Common myeloid progenitor, CD34-positive (primary cell): ENCODE measurements at regions not wholly inside any gene's neighbourhood (a gene's known extent, or its start where the extent isn't known, plus 50 kb on each side); places are given as distances from the start of the nearest gene placed in this dataset.

Experiments used
- CTCF ChIA-PET: fragments of 350-600 bp; sonication (Branson Sonifier 250); formaldehyde crosslinking; loops from one replicate; lab custom pipeline; 2021; ENCODE audit warnings: antibody characterized with exemption; lab: Charles Lee
- POLR2A ChIA-PET: fragments of 350-600 bp; sonication (Branson Sonifier 250); formaldehyde crosslinking; loops from one replicate; lab custom pipeline; 2021; ENCODE audit warnings: antibody characterized with exemption; lab: Charles Lee
- DNase-seq, 3 donors: peaks; one replicate each; pipeline versions ENCODE4 v3.0.0 to v3.0.0-alpha.2; 2013
- H3K27ac ChIP-seq, 2 experiments: 1 replicate in 1 of 2; 2 replicates in 1 of 2; pipeline ENCODE4 v1.7.0; 2013; ENCODE audit warnings: inconsistent platforms in 2 of 2, low read length in 2 of 2, mild to moderate bottlenecking in 2 of 2, low read depth in 1 of 2, moderate library complexity in 1 of 2; ENCODE audit not compliant: severe bottlenecking in 2 of 2, insufficient read depth in 1 of 2, poor library complexity in 1 of 2
- H3K27me3 ChIP-seq, 5 experiments: replicated peaks in 2 of 5; 1 replicate in 3 of 5; 2 replicates in 2 of 5; pipeline versions ENCODE4 v1.6.1 to v1.7.0; 2013; ENCODE audit warnings: low read length in 4 of 5, mild to moderate bottlenecking in 2 of 5, moderate library complexity in 2 of 5, inconsistent platforms in 1 of 5; ENCODE audit not compliant: insufficient read depth in 5 of 5, control insufficient read depth in 4 of 5
- H3K36me3 ChIP-seq, 4 experiments: 1 replicate in 2 of 4; 2 replicates in 2 of 4; pipeline versions ENCODE4 v1.6.1 to v1.7.0; 2013; ENCODE audit warnings: low read length in 3 of 4, control low read depth in 1 of 4, mild to moderate bottlenecking in 1 of 4; ENCODE audit not compliant: control insufficient read depth in 4 of 4, insufficient read depth in 4 of 4
- H3K4me1 ChIP-seq, 4 experiments: 1 replicate in 3 of 4; 2 replicates in 1 of 4; pipeline versions ENCODE4 v1.6.1 to v1.7.1; 2013; ENCODE audit warnings: low read length in 3 of 4, mild to moderate bottlenecking in 3 of 4, control low read depth in 1 of 4, inconsistent platforms in 1 of 4, moderate library complexity in 1 of 4; ENCODE audit not compliant: control insufficient read depth in 4 of 4, insufficient read depth in 4 of 4; ENCODE audit errors: control extremely low read depth in 1 of 4
- H3K4me3 ChIP-seq, 7 experiments: 1 replicate in 4 of 7; 2 replicates in 3 of 7; pipeline versions ENCODE4 v1.5.1 to v1.7.0; 2013; ENCODE audit warnings: mild to moderate bottlenecking in 7 of 7, low read length in 6 of 7, moderate library complexity in 6 of 7, inconsistent platforms in 2 of 7, low read depth in 2 of 7, control low read depth in 1 of 7; ENCODE audit not compliant: insufficient read depth in 4 of 7, control insufficient read depth in 1 of 7; ENCODE audit errors: extremely low read depth in 1 of 7
- H3K9me3 ChIP-seq, 5 experiments: 1 replicate in 4 of 5; 2 replicates in 1 of 5; pipeline versions ENCODE4 v1.6.1 to v1.7.1; 2013; ENCODE audit warnings: low read length in 4 of 5, mild to moderate bottlenecking in 2 of 5, inconsistent platforms in 1 of 5, low read depth in 1 of 5, moderate library complexity in 1 of 5; ENCODE audit not compliant: control insufficient read depth in 4 of 5, insufficient read depth in 2 of 5; ENCODE audit errors: control extremely low read depth in 1 of 5
- WGBS: methylation state at CpG from one replicate; pipeline ENCODE4 v1.1.5; 2013; ENCODE audit not compliant: insufficient coverage; 5-methylcytosine and 5-hydroxymethylcytosine counted together

GRCh38 chr10:124229201-124229988 lies 136.0 kb upstream of the CHST15 start:
- Histone ChIP-seq H3K27me3 (peaks cover 0 to 2% (median 0%) of the 10 kb centered on the region in 5 experiments), H3K4me3 (no peak overlapping the region), H3K4me1 (no peaks in the 10 kb centered on the region), H3K36me3 (no peaks in the 10 kb centered on the region), H3K9me3 (no peaks in the 10 kb centered on the region), H3K27ac (no peak overlapping the region)
- WGBS: 88% methylated on average over 19 of the region's 19 CpGs
- DNase-seq: peak in 2 of 3 donors; percentile 68 to 74
- ChIA-PET CTCF (no interaction called here), POLR2A (no interaction called here)

DNA sequence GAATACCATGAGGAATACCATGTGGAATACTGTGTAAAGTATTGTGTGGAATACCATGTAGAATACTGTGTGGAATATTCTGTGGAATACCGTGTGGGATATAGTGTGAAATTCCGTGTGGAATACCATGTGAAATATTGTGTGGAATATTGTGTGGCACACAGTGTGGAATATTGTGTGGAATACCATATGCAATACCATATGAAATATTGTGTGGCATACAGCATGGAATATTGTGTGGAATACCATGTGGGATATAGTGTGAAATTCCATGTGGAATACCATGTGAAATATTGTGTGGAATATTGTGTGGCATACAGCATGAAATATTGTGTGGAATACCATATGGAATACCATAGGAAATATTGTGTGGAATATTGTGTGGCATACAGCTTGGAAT lies 135.1 kb upstream of the CHST15 start:
- POLR2A ChIA-PET: no interaction called here

GRCh38 chr10:124227988-124228387 lies 134.6 kb upstream of the CHST15 start:
- peak in 1 of 3 donors; percentile 58 for DNase-seq
- Histone ChIP-seq H3K27me3 (peaks cover 0 to 6% (median 0%) of the 10 kb centered on the region in 5 experiments), H3K4me3 (no peak overlapping the region), H3K36me3 (no peaks in the 10 kb centered on the region), H3K4me1 (no peaks in the 10 kb centered on the region), H3K9me3 (no peaks in the 10 kb centered on the region), H3K27ac (no peak overlapping the region)
- ChIA-PET CTCF (no interaction called here), POLR2A (no interaction called here)
- WGBS: 94% methylated on average over 2 of the region's 2 CpGs

More for the DNA sequence above, 135.1 kb upstream of the CHST15 start:
- CTCF ChIA-PET: no interaction called here
- no peaks in the 10 kb centered on the region for H3K36me3 ChIP-seq
- WGBS: 92% methylated on average over 2 of the region's 2 CpGs
- H3K27me3 ChIP-seq: peaks cover 0 to 5% (median 0%) of the 10 kb centered on the region in 5 experiments
- H3K9me3 ChIP-seq: no peaks in the 10 kb centered on the region
- H3K27ac ChIP-seq: no peak overlapping the region
- H3K4me3 ChIP-seq: no peak overlapping the region
- H3K4me1 ChIP-seq: no peaks in the 10 kb centered on the region
- peak in 2 of 3 donors; percentile 45 to 58 for DNase-seq

GRCh38 chr10:124227055-124227975 lies 133.9 kb upstream of the CHST15 start:
- H3K27me3 ChIP-seq: peaks cover 0 to 4% (median 0%) of the 10 kb centered on the region in 5 experiments

DNA sequence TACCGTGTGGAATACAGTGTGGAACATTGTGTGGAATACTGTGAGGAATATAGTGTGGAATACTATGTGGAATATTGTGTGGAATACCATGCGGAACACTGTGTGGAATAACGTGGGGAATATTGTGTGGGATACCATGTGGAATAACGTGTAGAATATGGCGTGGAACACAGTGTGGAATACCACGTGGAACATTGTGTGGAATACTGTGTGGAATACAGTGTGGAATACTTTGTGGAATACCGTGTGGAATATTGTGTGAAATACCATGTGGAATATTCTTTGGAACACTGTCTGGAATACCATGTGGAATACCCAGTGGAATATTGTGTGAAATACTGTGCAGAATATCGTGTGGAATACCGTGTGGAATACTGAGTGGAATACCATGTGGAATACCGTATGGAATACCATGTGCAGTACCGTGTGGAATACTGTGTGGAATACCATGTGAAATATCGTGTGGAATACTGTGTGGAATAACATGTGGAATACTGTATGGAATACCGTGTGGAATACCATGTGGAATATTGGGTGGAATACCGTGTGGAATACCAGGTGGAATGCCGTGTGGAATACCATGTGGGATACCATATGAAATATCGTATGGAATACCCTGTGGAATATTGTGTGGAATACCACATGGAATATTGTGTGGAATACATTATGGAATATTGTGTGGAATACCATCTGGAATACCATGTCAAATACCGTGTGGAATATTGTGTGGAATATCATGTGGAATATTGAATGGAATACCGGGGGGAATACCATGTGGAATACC lies 133.1 kb upstream of the CHST15 start:
- no peaks in the 10 kb centered on the region for H3K36me3 ChIP-seq
- H3K4me3 ChIP-seq: no peak overlapping the region
- 87% methylated on average over 18 of the region's 18 CpGs for WGBS
- peaks cover 3 to 13% (median 11%) of the 10 kb centered on the region in 4 experiments for H3K4me1 ChIP-seq
- ChIA-PET CTCF (interaction anchor here (0.9 to 1.1 kb wide), 2 partner anchors 18 to 166 kb away, joined by 3 read pairs; no protein-coding TSS in a partner anchor), POLR2A (interaction anchor here (0.7 kb wide), 1 partner anchor 638 kb away, joined by 3 read pairs; no protein-coding TSS in a partner anchor)
- no peaks in the 10 kb centered on the region for H3K9me3 ChIP-seq
- no peak overlapping the region for H3K27ac ChIP-seq
- peak in 1 of 3 donors; percentile 73 for DNase-seq
- peaks cover 0 to 6% (median 0%) of the 10 kb centered on the region in 5 experiments for H3K27me3 ChIP-seq

More at GRCh38 chr10:124227055-124227975, 133.9 kb upstream of the CHST15 start:
- DNase-seq: peak in 2 of 3 donors; percentile 75 to 78
- H3K36me3 ChIP-seq: no peaks in the 10 kb centered on the region
- H3K9me3 ChIP-seq: no peaks in the 10 kb centered on the region
- ChIA-PET CTCF (no interaction called here), POLR2A (no interaction called here)
- peaks cover 0 to 4% (median 2%) of the 10 kb centered on the region in 4 experiments for H3K4me1 ChIP-seq
- no peak overlapping the region for H3K27ac ChIP-seq
- H3K4me3 ChIP-seq: no peak overlapping the region
- WGBS: 78% methylated on average over 13 of the region's 13 CpGs

GRCh38 chr10:124225467-124226270 lies 132.3 kb upstream of the CHST15 start:
- peak; percentile 57 to 96 (median 93) for DNase-seq
- Histone ChIP-seq H3K9me3 (no peaks in the 10 kb centered on the region), H3K4me1 (peaks cover 3 to 21% (median 17%) of the 10 kb centered on the region in 4 experiments), H3K36me3 (no peaks in the 10 kb centered on the region), H3K27me3 (peaks cover 0 to 6% (median 0%) of the 10 kb centered on the region in 5 experiments), H3K27ac (peak overlapping the region in 1 of 2 experiments; percentile 17), H3K4me3 (no peak overlapping the region)
- WGBS: 95% methylated on average over 13 of the region's 15 CpGs
- CTCF ChIA-PET: interaction anchor here (0.9 to 1.1 kb wide), 4 partner anchors 11 to 167 kb away, joined by 3 read pairs; no protein-coding TSS in a partner anchor
- POLR2A ChIA-PET: interaction anchor here (0.7 kb wide), 1 partner anchor 638 kb away, joined by 3 read pairs; no protein-coding TSS in a partner anchor
